CD4-positive, CD25-positive, alpha-beta regulatory T cell (primary cell): ENCODE measurements at regions not wholly inside any gene's neighbourhood (a gene's known extent, or its start where the extent isn't known, plus 50 kb on each side); places are given as distances from the start of the nearest gene placed in this dataset.

Source experiments
- ATAC-seq, 2 donors: fragments of 150-1000 bp; cut with Tn5 transposase; one replicate each; pipeline ENCODE4 v1.10.0; 2021; ENCODE audit warnings: low read depth in 2 of 2, moderate number of reproducible peaks in 2 of 2, moderate library complexity in 1 of 2
- DNase-seq, 3 donors: peaks; one replicate each; pipeline versions ENCODE4 v3.0.0 to v3.0.0-alpha.2; 2012 to 2022; ENCODE audit warnings: mixed read lengths in 1 of 3
- H3K27ac ChIP-seq: one replicate; pipeline ENCODE4 v1.7.0; 2013; ENCODE audit warnings: mild to moderate bottlenecking, low read length; ENCODE audit not compliant: insufficient read depth, poor library complexity, severe bottlenecking
- H3K27me3 ChIP-seq: one replicate; pipeline ENCODE4 v1.7.0; 2013; ENCODE audit warnings: low read length; ENCODE audit not compliant: control insufficient read depth, insufficient read depth
- H3K36me3 ChIP-seq: one replicate; pipeline ENCODE4 v1.7.0; 2013; ENCODE audit warnings: mild to moderate bottlenecking, low read length, moderate library complexity; ENCODE audit not compliant: control insufficient read depth, insufficient read depth
- H3K4me1 ChIP-seq: 2 replicates; pipeline ENCODE4 v1.7.0; 2013; ENCODE audit warnings: mild to moderate bottlenecking, low read length; ENCODE audit not compliant: insufficient read depth, control insufficient read depth, poor library complexity, severe bottlenecking
- H3K4me3 ChIP-seq: one replicate; pipeline ENCODE4 v1.7.0; 2013; ENCODE audit warnings: low read depth, mild to moderate bottlenecking, low read length, moderate library complexity
- H3K9me3 ChIP-seq, 2 experiments: 1 replicate in 1 of 2; 2 replicates in 1 of 2; pipeline ENCODE4 v1.7.0; 2013; ENCODE audit warnings: low read length in 2 of 2, mild to moderate bottlenecking in 1 of 2, moderate library complexity in 1 of 2; ENCODE audit not compliant: control insufficient read depth in 2 of 2
- H3K27ac Mint-ChIP-seq, 3 donors: one replicate each; pipeline ENCODE4 v1.8.0; 2020 to 2022; ENCODE audit warnings: mild to moderate bottlenecking in 3 of 3, mixed read lengths in 3 of 3, moderate library complexity in 2 of 3
- H3K27me3 Mint-ChIP-seq: one replicate; pipeline ENCODE4 v1.8.0; 2022; ENCODE audit warnings: mild to moderate bottlenecking, mixed read lengths
- H3K36me3 Mint-ChIP-seq: one replicate; pipeline ENCODE4 v1.8.0; 2020; ENCODE audit warnings: mixed read lengths
- H3K4me1 Mint-ChIP-seq, 4 donors: one replicate each; pipeline ENCODE4 v1.8.0; 2020 to 2022; ENCODE audit warnings: mixed read lengths in 4 of 4, mild to moderate bottlenecking in 1 of 4
- H3K4me3 Mint-ChIP-seq, 4 donors: one replicate each; pipeline ENCODE4 v1.8.0; 2020 to 2022; ENCODE audit warnings: mild to moderate bottlenecking in 4 of 4, mixed read lengths in 4 of 4, moderate library complexity in 3 of 4
- H3K9me3 Mint-ChIP-seq, 7 donors: one replicate each; pipeline ENCODE4 v1.8.0; 2020 to 2022; ENCODE audit warnings: mixed read lengths in 7 of 7, mild to moderate bottlenecking in 3 of 7, moderate library complexity in 2 of 7

DNA sequence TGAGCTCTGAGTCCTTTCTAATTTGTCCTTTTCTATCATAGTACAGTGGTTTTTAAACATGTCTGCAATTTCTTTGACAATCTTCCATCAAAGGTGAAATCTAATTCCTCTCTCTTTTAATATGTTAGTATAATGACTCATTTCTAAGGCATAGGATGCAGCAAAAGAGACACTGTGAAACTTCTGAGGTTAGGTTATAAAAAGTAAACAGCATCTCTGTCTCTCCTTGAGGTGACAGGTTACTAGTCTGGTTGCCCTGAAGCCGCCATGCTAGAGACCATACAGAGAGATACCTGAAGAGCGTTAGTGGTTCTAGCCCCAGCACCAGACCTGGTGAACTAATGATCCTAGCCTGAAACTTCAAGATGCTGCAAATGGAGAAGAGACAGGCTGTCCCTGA lies 114.3 kb downstream of the PPM1A start:
- Histone ChIP-seq H3K4me3 (no peak overlapping the region), H3K27ac (no peak overlapping the region), H3K9me3 (no peaks in the 10 kb centered on the region), H3K4me1 (no peaks in the 10 kb centered on the region), H3K36me3 (no peaks in the 10 kb centered on the region), H3K27me3 (peaks cover 7% of the 10 kb centered on the region)
- Mint-ChIP-seq H3K27me3 (peaks cover 14% of the 10 kb centered on the region), H3K27ac (no peak overlapping the region), H3K4me3 (no peak overlapping the region), H3K9me3 (no peaks in the 10 kb centered on the region), H3K4me1 (no peaks in the 10 kb centered on the region), H3K36me3 (no peaks in the 10 kb centered on the region)
- ATAC-seq (no peak), DNase-seq (no peak)

DNA sequence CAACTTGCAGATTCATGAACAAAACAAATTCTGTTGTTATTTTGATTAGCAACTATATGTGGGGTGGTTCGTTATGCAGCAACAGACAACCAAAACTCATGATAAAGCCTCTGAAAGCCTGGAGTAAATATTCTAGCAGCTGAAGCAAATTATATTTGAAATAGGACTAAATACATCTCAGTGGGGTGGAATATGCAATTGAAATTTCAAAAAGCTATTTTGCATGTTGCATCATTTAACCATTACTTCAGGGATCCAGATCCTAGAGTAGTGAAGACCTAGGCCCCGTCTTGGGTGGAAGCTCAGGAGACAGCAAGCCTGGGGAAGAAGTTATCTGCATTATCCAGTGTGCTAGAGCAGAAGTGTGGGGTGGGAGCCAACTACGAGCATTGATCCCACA lies 114.7 kb downstream of the PPM1A start:
- Histone ChIP-seq H3K9me3 (no peaks in the 10 kb centered on the region), H3K4me1 (no peaks in the 10 kb centered on the region), H3K27ac (no peak overlapping the region), H3K4me3 (no peak overlapping the region), H3K36me3 (no peaks in the 10 kb centered on the region), H3K27me3 (peaks cover 7% of the 10 kb centered on the region)
- H3K27ac Mint-ChIP-seq, result no peak overlapping the region
- peaks cover 14% of the 10 kb centered on the region for H3K27me3 Mint-ChIP-seq
- H3K4me1 Mint-ChIP-seq, result no peaks in the 10 kb centered on the region
- H3K4me3 Mint-ChIP-seq, result no peak overlapping the region
- no peaks in the 10 kb centered on the region for H3K36me3 Mint-ChIP-seq
- H3K9me3 Mint-ChIP-seq, result no peaks in the 10 kb centered on the region
- ATAC-seq, result no peak
- DNase-seq, result no peak

DNA sequence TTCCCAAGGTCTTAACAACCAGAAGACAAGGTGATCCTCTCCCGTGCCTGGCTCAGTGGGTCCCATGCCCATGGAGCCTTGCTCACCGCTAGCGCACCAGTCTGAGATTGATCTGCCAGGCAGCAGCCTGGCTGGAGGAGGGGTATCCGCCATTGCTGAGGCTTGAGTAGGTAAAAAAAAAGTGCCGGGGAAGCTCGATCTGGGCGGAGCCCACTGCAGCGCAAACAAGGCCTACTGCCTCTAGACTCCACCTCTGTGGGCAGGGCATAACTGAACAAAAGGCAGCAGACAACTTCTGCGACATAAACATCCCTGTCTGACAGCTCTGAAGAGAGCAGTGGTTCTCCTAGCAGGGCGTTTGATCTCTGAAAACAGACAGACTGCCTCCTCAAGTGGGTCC lies 104.0 kb downstream of the C14orf39 start:
- no peaks in the 10 kb centered on the region for H3K4me1 Mint-ChIP-seq
- no peaks in the 10 kb centered on the region for H3K27me3 Mint-ChIP-seq
- no peak overlapping the region for H3K27ac ChIP-seq
- H3K27ac Mint-ChIP-seq, result no peak overlapping the region
- DNase-seq (no peak), ATAC-seq (no peak)
- H3K27me3 ChIP-seq, result no peaks in the 10 kb centered on the region
- no peak overlapping the region for H3K4me3 ChIP-seq
- no peaks in the 10 kb centered on the region for H3K4me1 ChIP-seq
- H3K4me3 Mint-ChIP-seq, result no peak overlapping the region
- H3K36me3 ChIP-seq, result no peaks in the 10 kb centered on the region
- no peaks in the 10 kb centered on the region for H3K36me3 Mint-ChIP-seq
- no peaks in the 10 kb centered on the region for H3K9me3 ChIP-seq
- H3K9me3 Mint-ChIP-seq, result peaks cover 0 to 4% (median 0%) of the 10 kb centered on the region in 7 donors
